ENCODE measurements at regions not wholly inside any gene's neighbourhood (a gene's known extent, or its start where the extent isn't known, plus 50 kb on each side); places are given as distances from the start of the nearest gene placed in this dataset.

GRCh38 chr5:33328818-33329217 is 111.9 kb upstream of the TARS1 start:
- Histone ChIP-seq H3K4me3 (no peak overlapping the region), H3K4me1 (no peaks in the 10 kb centered on the region), H3K27me3 (no peaks in the 10 kb centered on the region), H3K27ac (no peak overlapping the region), H3K9me3 (no peaks in the 10 kb centered on the region), H3K36me3 (no peaks in the 10 kb centered on the region)
- 67% methylated on average over 1 of the region's 1 CpG for WGBS
- no peak for DNase-seq (ENCODE audit: low spot score in 2 of 2)
- TF ChIP-seq POLR2AphosphoS5 (IDR thresholded peaks at IDR 0.05), result no peak
- TF ChIP-seq CTCF (IDR thresholded peaks at IDR 0.05), result no peak
- TF ChIP-seq EP300 (IDR thresholded peaks at IDR 0.05), result no peak
- no peak for TF ChIP-seq POLR2A (IDR thresholded peaks at IDR 0.05)

GRCh38 chr5:33329891-33330290 is 110.9 kb upstream of the TARS1 start:
- no peak for DNase-seq (ENCODE audit: low spot score in 2 of 2)
- H3K4me1 ChIP-seq, result no peaks in the 10 kb centered on the region
- WGBS, result 86% methylated on average over 1 of the region's 1 CpG
- H3K36me3 ChIP-seq, result no peaks in the 10 kb centered on the region
- H3K27ac ChIP-seq, result no peak overlapping the region
- H3K27me3 ChIP-seq, result no peaks in the 10 kb centered on the region
- no peaks in the 10 kb centered on the region for H3K9me3 ChIP-seq
- TF ChIP-seq EP300 (IDR thresholded peaks at IDR 0.05), result no peak
- no peak overlapping the region for H3K4me3 ChIP-seq

GRCh38 chr5:33330426-33330825 is 110.3 kb upstream of the TARS1 start:
- DNase-seq (ENCODE audit: low spot score in 2 of 2), result no peak
- H3K27ac ChIP-seq, result no peak overlapping the region
- 50% methylated on average over 3 of the region's 3 CpGs for WGBS
- H3K27me3 ChIP-seq, result no peaks in the 10 kb centered on the region
- H3K36me3 ChIP-seq, result no peaks in the 10 kb centered on the region
- no peaks in the 10 kb centered on the region for H3K9me3 ChIP-seq
- no peaks in the 10 kb centered on the region for H3K4me1 ChIP-seq
- H3K4me3 ChIP-seq, result no peak overlapping the region
- TF ChIP-seq CTCF (IDR thresholded peaks at IDR 0.05) (no peak), POLR2A (IDR thresholded peaks at IDR 0.05) (no peak), EP300 (IDR thresholded peaks at IDR 0.05) (no peak), POLR2AphosphoS5 (IDR thresholded peaks at IDR 0.05) (no peak)

- DNase-seq (ENCODE audit: low spot score in 2 of 2), result no peak
Observed at GRCh38 chr5:33330992-33331391, 109.8 kb upstream of the TARS1 start.

GRCh38 chr5:33332804-33333203 is 108.0 kb upstream of the TARS1 start:
- no peak for TF ChIP-seq EP300 (IDR thresholded peaks at IDR 0.05)
- no peak for TF ChIP-seq CTCF (IDR thresholded peaks at IDR 0.05)
- no peak for TF ChIP-seq POLR2AphosphoS5 (IDR thresholded peaks at IDR 0.05)
- TF ChIP-seq POLR2A (IDR thresholded peaks at IDR 0.05), result no peak
- WGBS, result 60% methylated on average over 2 of the region's 2 CpGs
- Histone ChIP-seq H3K4me3 (no peak overlapping the region), H3K27ac (no peak overlapping the region), H3K36me3 (no peaks in the 10 kb centered on the region), H3K27me3 (no peaks in the 10 kb centered on the region), H3K4me1 (peaks cover 7% of the 10 kb centered on the region), H3K9me3 (no peaks in the 10 kb centered on the region)
- no peak for DNase-seq (ENCODE audit: low spot score in 2 of 2)

More at GRCh38 chr5:33330992-33331391, 109.8 kb upstream of the TARS1 start:
- Histone ChIP-seq H3K9me3 (no peaks in the 10 kb centered on the region), H3K4me3 (no peak overlapping the region), H3K4me1 (no peaks in the 10 kb centered on the region), H3K27me3 (no peaks in the 10 kb centered on the region), H3K27ac (no peak overlapping the region), H3K36me3 (no peaks in the 10 kb centered on the region)
- TF ChIP-seq POLR2AphosphoS5 (IDR thresholded peaks at IDR 0.05), result no peak
- TF ChIP-seq POLR2A (IDR thresholded peaks at IDR 0.05), result no peak
- TF ChIP-seq CTCF (IDR thresholded peaks at IDR 0.05), result no peak
- TF ChIP-seq EP300 (IDR thresholded peaks at IDR 0.05), result no peak

- Histone ChIP-seq H3K27me3 (no peaks in the 10 kb centered on the region), H3K36me3 (no peaks in the 10 kb centered on the region), H3K4me1 (peaks cover 9% of the 10 kb centered on the region), H3K27ac (no peak overlapping the region), H3K9me3 (no peaks in the 10 kb centered on the region), H3K4me3 (no peak overlapping the region)
- 95% methylated on average over 1 of the region's 1 CpG for whole genome bisulfite sequencing
- DNase-seq (ENCODE audit: low spot score in 2 of 2), result no peak
- TF ChIP-seq POLR2AphosphoS5 (IDR thresholded peaks at IDR 0.05) (no peak), POLR2A (IDR thresholded peaks at IDR 0.05) (no peak)
Observed at GRCh38 chr5:33334829-33335228, 105.9 kb upstream of the TARS1 start.

All from suprapubic skin (tissue), 4 donors.